ENCODE measurements at regions not wholly inside any gene's neighbourhood (a gene's known extent, or its start where the extent isn't known, plus 50 kb on each side); places are given as distances from the start of the nearest gene placed in this dataset.

DNA sequence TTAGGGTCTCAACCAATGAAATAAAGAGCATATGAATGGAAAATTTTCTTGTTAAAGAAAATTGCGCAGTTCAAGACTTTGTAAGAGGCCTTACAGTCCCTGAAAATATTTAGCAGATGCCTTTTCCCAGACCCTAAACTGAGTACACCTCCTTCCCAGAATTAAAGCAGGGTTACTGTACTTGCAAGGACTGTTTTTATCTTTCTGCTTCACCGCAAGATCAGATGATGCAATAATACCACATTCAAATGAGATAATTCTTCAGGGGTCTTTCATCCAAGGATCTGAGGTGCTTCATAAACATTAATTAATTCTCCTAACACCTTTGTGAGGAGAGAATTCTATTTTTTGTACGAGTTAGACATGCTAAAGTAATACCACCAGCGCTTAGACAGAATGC, 1071.8 kb upstream of the PIK3C3 start:
- TF ChIP-seq, protein P1, sequence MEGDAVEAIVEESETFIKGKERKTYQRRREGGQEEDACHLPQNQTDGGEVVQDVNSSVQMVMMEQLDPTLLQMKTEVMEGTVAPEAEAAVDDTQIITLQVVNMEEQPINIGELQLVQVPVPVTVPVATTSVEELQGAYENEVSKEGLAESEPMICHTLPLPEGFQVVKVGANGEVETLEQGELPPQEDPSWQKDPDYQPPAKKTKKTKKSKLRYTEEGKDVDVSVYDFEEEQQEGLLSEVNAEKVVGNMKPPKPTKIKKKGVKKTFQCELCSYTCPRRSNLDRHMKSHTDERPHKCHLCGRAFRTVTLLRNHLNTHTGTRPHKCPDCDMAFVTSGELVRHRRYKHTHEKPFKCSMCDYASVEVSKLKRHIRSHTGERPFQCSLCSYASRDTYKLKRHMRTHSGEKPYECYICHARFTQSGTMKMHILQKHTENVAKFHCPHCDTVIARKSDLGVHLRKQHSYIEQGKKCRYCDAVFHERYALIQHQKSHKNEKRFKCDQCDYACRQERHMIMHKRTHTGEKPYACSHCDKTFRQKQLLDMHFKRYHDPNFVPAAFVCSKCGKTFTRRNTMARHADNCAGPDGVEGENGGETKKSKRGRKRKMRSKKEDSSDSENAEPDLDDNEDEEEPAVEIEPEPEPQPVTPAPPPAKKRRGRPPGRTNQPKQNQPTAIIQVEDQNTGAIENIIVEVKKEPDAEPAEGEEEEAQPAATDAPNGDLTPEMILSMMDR (IDR thresholded peaks at IDR 0.05; ENCODE audit: low read depth, low read length, poor library complexity, severe bottlenecking) = no peak
- no peak for TF ChIP-seq EZH2phosphoT487 (IDR thresholded peaks at IDR 0.05; ENCODE audit: borderline replicate concordance, low read length)
- H3K4me2 ChIP-seq (ENCODE audit: low read length) = no peak overlapping the region

DNA sequence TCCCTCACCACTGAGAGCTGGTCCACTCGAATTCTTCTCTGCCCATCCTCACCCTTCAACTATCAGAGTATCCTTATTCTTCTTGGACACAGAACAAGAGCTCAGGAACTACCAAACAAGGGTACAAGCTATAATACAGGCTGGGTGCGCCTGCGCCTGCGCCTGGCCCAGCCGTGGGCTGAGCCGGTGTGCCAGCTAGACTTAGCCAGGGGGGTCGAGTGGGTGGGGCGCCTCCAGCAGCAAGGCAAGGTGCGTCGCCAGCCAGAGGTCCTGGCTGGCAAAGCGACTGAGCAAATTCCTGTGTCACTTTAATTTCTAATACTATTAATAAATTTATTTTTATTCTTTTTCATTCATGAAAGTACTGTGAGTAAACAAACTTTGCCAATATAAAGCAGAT, 1072.6 kb upstream of the PIK3C3 start:
- Histone ChIP-seq H3K9me3 (ENCODE audit: control insufficient read depth, insufficient read depth, low read length) (no peaks in the 10 kb centered on the region), H3K4me2 (ENCODE audit: low read length) (no peak overlapping the region), H3K4me3 (ENCODE audit: low read length) (no peak overlapping the region), H3K36me3 (ENCODE audit: control insufficient read depth, low read length) (no peaks in the 10 kb centered on the region), H3F3A (ENCODE audit: control insufficient read depth, insufficient read depth) (no peaks in the 10 kb centered on the region), H3K4me1 (ENCODE audit: control insufficient read depth, low read length) (no peaks in the 10 kb centered on the region), H4K20me1 (ENCODE audit: control insufficient read depth, insufficient read depth, low read depth, low read length) (no peaks in the 10 kb centered on the region), H3K27ac (ENCODE audit: low read depth, low read length) (no peak overlapping the region), H3K79me2 (ENCODE audit: control insufficient read depth, low read length) (no peaks in the 10 kb centered on the region), H3K27me3 (ENCODE audit: control insufficient read depth, low read length) (no peaks in the 10 kb centered on the region), H3K9me2 (replicated peaks; ENCODE audit: control insufficient read depth, low read length) (no peaks in the 10 kb centered on the region)
- TF ChIP-seq, protein P1 (IDR thresholded peaks at IDR 0.05; ENCODE audit: low read depth, low read length, poor library complexity, severe bottlenecking) = no peak
- no peak for TF ChIP-seq EZH2phosphoT487 (IDR thresholded peaks at IDR 0.05; ENCODE audit: borderline replicate concordance, low read length)

More for the DNA sequence above, 1071.8 kb upstream of the PIK3C3 start:
- Histone ChIP-seq H3K36me3 (ENCODE audit: control insufficient read depth, low read length) (no peaks in the 10 kb centered on the region), H3K9me2 (replicated peaks; ENCODE audit: control insufficient read depth, low read length) (no peaks in the 10 kb centered on the region), H3K27ac (ENCODE audit: low read depth, low read length) (no peak overlapping the region), H3K27me3 (ENCODE audit: control insufficient read depth, low read length) (no peaks in the 10 kb centered on the region), H4K20me1 (ENCODE audit: control insufficient read depth, insufficient read depth, low read depth, low read length) (no peaks in the 10 kb centered on the region), H3K4me1 (ENCODE audit: control insufficient read depth, low read length) (no peaks in the 10 kb centered on the region), H3K4me3 (ENCODE audit: low read length) (no peak overlapping the region), H3K79me2 (ENCODE audit: control insufficient read depth, low read length) (no peaks in the 10 kb centered on the region), H3K9me3 (ENCODE audit: control insufficient read depth, insufficient read depth, low read length) (no peaks in the 10 kb centered on the region), H3F3A (ENCODE audit: control insufficient read depth, insufficient read depth) (no peaks in the 10 kb centered on the region)

DNA sequence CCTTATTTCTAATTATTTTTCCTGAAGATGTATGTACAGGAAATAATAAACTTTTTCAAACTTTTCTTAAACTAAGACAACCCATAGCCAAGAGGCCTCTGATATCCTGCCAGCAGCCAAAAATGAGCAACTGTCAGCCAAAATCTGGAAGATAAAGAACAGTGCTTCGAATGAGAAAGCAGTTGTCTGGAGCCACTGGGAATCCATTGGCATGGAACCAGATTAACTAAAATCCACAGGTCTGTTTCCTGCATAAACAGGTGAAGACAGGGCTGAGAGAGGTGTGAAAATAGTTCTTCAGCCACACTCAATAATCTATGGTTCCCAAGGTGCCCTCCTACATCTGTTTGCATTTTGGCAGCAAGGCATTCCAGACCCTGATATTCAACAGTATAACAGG, 1076.7 kb upstream of the PIK3C3 start:
- Histone ChIP-seq H3K9me3 (ENCODE audit: control insufficient read depth, insufficient read depth, low read length) (no peaks in the 10 kb centered on the region), H3K9me2 (replicated peaks; ENCODE audit: control insufficient read depth, low read length) (no peaks in the 10 kb centered on the region), H3K79me2 (ENCODE audit: control insufficient read depth, low read length) (no peaks in the 10 kb centered on the region), H3K36me3 (ENCODE audit: control insufficient read depth, low read length) (no peaks in the 10 kb centered on the region), H3K4me1 (ENCODE audit: control insufficient read depth, low read length) (no peaks in the 10 kb centered on the region), H3K4me3 (ENCODE audit: low read length) (no peak overlapping the region), H3K27me3 (ENCODE audit: control insufficient read depth, low read length) (no peaks in the 10 kb centered on the region), H3F3A (ENCODE audit: control insufficient read depth, insufficient read depth) (no peaks in the 10 kb centered on the region), H4K20me1 (ENCODE audit: control insufficient read depth, insufficient read depth, low read depth, low read length) (no peaks in the 10 kb centered on the region), H3K4me2 (ENCODE audit: low read length) (no peak overlapping the region), H3K27ac (ENCODE audit: low read depth, low read length) (no peak overlapping the region)
- TF ChIP-seq EZH2phosphoT487 (IDR thresholded peaks at IDR 0.05; ENCODE audit: borderline replicate concordance, low read length) = no peak
- TF ChIP-seq, protein P1 (IDR thresholded peaks at IDR 0.05; ENCODE audit: low read depth, low read length, poor library complexity, severe bottlenecking) = no peak

DNA sequence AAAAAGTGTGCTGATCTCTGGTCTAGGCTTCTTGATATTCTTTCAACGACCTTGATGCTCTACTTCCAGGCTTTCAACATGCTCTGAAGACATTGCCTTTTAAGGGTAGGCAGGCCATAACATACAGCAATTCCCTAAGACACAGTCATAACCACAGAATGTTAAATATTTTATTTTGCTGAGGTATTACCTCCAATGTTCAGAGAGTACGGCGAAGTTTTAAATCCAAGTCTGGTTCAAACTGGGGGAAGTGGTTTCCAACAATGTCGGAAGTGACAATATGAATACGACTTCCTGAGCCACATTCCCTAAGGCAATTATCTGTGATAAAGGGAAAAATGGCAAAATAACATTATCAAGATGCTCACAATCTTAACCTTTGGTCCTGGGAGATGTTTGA, 1077.9 kb upstream of the PIK3C3 start:
- Histone ChIP-seq H3K79me2 (ENCODE audit: control insufficient read depth, low read length) (no peaks in the 10 kb centered on the region), H4K20me1 (ENCODE audit: control insufficient read depth, insufficient read depth, low read depth, low read length) (no peaks in the 10 kb centered on the region), H3F3A (ENCODE audit: control insufficient read depth, insufficient read depth) (no peaks in the 10 kb centered on the region), H3K9me3 (ENCODE audit: control insufficient read depth, insufficient read depth, low read length) (no peaks in the 10 kb centered on the region), H3K4me1 (ENCODE audit: control insufficient read depth, low read length) (no peaks in the 10 kb centered on the region), H3K4me3 (ENCODE audit: low read length) (no peak overlapping the region), H3K27ac (ENCODE audit: low read depth, low read length) (no peak overlapping the region), H3K4me2 (ENCODE audit: low read length) (no peak overlapping the region), H3K9me2 (replicated peaks; ENCODE audit: control insufficient read depth, low read length) (no peaks in the 10 kb centered on the region), H3K36me3 (ENCODE audit: control insufficient read depth, low read length) (no peaks in the 10 kb centered on the region), H3K27me3 (ENCODE audit: control insufficient read depth, low read length) (no peaks in the 10 kb centered on the region)
- TF ChIP-seq EZH2phosphoT487 (IDR thresholded peaks at IDR 0.05; ENCODE audit: borderline replicate concordance, low read length) = no peak
- TF ChIP-seq, protein P1 (IDR thresholded peaks at IDR 0.05; ENCODE audit: low read depth, low read length, poor library complexity, severe bottlenecking) = no peak

Measured in DOHH2 (cell line).